GM12873 (cell line): ENCODE measurements at regions not wholly inside any gene's neighbourhood (a gene's known extent, or its start where the extent isn't known, plus 50 kb on each side); places are given as distances from the start of the nearest gene placed in this dataset.

Experiments used
- TF ChIP-seq, protein P1 (sequence below): IDR thresholded peaks from 2 replicates; pipeline ENCODE4 v1.5.1; 2012; ENCODE audit warnings: low read depth, mild to moderate bottlenecking, moderate library complexity, low read length, control low read depth; ENCODE audit not compliant: insufficient read depth; ENCODE audit errors: missing control alignments

DNA sequence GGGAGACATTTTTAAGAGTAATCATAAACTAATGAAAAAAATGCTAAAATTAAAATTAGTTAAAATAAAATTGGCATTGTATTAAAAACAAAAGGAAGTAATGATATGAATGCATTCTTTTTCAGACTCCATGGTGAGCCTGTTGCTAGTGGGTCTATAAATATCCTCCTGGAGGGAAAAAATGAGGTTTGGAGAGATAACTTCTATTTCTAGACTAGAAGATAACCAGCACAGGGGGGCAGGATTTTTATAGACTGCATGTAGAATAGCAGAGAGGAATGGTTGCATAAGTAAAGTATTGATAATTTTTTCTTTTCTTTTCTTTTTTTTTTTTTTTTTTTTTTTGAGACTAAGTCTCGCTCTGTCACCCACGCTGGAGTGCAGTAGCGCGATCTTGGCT is 835.8 kb upstream of the VRK2 start:
- TF ChIP-seq, protein P1, sequence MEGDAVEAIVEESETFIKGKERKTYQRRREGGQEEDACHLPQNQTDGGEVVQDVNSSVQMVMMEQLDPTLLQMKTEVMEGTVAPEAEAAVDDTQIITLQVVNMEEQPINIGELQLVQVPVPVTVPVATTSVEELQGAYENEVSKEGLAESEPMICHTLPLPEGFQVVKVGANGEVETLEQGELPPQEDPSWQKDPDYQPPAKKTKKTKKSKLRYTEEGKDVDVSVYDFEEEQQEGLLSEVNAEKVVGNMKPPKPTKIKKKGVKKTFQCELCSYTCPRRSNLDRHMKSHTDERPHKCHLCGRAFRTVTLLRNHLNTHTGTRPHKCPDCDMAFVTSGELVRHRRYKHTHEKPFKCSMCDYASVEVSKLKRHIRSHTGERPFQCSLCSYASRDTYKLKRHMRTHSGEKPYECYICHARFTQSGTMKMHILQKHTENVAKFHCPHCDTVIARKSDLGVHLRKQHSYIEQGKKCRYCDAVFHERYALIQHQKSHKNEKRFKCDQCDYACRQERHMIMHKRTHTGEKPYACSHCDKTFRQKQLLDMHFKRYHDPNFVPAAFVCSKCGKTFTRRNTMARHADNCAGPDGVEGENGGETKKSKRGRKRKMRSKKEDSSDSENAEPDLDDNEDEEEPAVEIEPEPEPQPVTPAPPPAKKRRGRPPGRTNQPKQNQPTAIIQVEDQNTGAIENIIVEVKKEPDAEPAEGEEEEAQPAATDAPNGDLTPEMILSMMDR: no peak

DNA sequence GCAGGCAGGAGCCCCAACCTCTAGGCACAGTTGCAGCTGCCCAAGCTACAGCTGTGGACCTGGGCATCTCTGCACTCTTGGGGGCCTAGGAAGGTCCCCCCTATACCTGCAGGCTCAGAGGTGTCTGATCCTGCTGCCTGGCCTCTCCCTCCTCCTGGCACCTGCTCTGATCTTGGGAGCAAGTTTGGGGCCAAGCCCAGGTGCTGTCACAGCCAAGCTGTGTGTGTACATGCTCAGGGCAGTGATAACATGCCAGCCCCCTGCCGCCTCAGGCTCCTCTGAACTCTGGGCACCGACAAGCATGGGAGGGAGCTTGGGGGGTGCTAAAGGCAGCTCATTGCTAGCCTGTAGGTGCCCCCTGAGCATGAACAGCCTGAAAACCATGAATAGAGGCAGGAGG is 829.6 kb upstream of the VRK2 start:
- TF ChIP-seq, protein P1: no peak

DNA sequence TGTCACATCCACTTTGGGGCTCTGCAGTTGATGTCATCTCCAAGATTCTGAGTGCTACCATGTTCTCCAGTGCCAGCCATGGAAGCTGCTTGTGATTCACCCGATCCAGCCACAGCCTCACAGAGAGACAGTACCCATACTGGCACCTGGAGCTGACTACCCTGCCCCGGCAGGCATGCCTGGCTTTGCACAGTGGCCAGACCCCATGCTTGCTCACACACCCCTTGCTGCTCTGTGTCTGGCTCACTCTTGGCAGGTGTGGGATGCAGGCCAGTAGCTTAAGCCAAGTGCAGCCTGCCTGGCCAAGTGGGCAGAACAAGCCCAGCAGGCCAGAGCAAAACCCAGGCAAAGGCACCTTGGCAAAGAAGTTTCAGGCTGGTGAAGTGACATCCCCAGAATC is 828.4 kb upstream of the VRK2 start:
- TF ChIP-seq, protein P1: no peak

DNA sequence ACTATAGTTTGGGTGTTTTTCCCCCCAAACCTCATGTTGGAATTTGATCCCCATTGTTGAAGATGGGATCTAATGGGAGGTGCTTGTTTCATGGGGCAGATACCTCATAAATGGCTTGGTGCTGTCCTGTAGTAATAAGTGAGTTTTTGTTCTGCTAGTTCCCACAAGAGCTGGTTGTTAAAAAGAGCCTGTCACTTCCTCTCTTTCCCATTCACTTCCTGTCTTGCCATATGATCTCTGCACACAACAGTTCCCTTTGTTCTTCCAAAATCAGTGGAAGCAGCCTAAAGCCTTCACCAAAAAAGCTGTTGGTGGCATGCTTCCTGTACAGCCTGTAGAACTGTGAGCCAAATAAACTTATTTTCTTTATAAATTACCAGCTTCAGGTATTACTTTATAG is 768.2 kb upstream of the VRK2 start:
- TF ChIP-seq, protein P1: no peak

DNA sequence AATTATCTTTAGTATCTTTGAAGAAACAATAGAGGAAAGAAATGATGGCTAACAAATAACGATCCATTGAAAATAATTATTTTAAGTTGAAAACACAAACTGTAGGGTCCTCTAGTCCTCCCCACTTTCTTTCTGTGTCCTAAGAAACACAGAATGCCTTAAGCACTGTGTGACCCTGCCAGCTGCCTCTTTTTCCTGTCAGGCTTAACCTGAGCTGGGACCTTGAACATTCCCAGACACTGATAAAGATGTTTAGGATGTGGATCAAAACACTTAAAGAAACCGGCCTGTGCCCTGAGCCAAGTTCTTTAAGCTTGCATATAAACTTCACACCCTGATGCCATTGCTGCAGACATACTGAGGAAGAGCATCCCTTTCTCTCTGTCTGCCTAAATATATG is 755.4 kb upstream of the VRK2 start:
- TF ChIP-seq, protein P1: no peak

DNA sequence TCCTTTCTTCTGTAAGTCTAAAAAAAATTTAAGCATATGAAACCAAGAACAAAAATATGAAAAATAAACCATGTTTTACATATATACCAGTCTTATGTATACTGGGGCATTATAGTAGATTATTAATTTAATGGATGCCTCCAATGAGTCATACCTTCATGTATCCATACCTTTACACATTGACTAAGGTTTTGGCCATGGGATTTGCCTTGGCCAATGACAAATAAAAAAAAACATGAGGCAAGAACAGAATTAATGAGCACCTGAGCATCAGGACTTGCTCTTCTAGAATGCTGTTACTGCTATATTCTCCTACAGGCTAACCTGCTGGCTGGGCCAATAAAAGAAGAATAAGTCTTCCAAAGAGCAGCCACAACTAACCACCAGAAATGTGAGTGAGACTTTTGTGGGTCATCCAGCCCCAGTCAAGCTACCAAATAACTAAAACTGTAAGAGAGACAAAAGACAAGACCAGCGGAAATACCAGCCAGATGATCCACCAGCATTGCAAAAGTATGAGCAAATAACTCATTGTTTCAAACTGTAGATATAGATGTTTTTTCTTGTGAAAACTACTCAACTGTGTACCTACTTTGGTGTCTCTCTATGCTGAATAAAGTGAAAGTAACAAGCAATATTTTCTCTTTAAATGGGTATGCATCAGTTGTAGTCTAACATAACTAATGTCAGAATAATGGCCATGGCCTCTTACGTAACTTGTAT is 749.6 kb upstream of the VRK2 start:
- TF ChIP-seq, protein P1: no peak

DNA sequence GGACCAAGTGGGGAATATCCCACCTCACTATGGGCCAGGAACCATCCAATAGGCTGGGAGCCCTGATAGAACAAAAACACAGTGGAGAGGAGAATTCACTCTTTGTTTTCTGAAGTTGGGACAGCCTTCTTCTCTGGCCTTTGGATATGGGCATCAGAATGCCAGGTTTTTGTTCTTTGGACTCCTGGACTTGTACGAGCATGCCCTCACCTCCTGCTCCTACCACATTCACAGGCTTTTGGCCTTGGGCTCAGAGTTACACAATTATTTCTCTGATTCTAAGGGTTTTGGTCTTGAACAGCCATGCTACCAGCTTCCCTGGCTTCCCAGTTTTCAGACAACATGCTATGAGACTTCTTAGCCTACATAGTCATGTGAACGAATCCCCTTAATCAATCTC is 732.9 kb upstream of the VRK2 start:
- TF ChIP-seq, protein P1: no peak
